ENCODE measurements at regions not wholly inside any gene's neighbourhood (a gene's known extent, or its start where the extent isn't known, plus 50 kb on each side); places are given as distances from the start of the nearest gene placed in this dataset.

- DNase-seq: no peak
- no peaks in the 10 kb centered on the region for H3K36me3 Mint-ChIP-seq
- H3K4me1 Mint-ChIP-seq: no peaks in the 10 kb centered on the region
- no peak overlapping the region for H3K4me3 Mint-ChIP-seq
- H3K27ac Mint-ChIP-seq: no peak overlapping the region
- H3K27me3 Mint-ChIP-seq: peaks cover 0 to 14% (median 5%) of the 10 kb centered on the region in 5 donors
- POLR2A ChIA-PET: no interaction called here
- no peaks in the 10 kb centered on the region for H3K9me3 Mint-ChIP-seq
- no peak for ATAC-seq
Observed at GRCh38 chr15:46301291-46301690, 666.5 kb downstream of the SQOR start.

- Mint-ChIP-seq H3K27ac (no peak overlapping the region), H3K9me3 (no peaks in the 10 kb centered on the region), H3K27me3 (peaks cover 0 to 9% (median 5%) of the 10 kb centered on the region in 5 donors), H3K4me3 (no peak overlapping the region), H3K36me3 (no peaks in the 10 kb centered on the region), H3K4me1 (no peaks in the 10 kb centered on the region)
- POLR2A ChIA-PET: no interaction called here
- DNase-seq (no peak), ATAC-seq (no peak)
Observed at GRCh38 chr15:46301826-46302225, 667.0 kb downstream of the SQOR start.

- no peaks in the 10 kb centered on the region for H3K4me1 Mint-ChIP-seq
- no peak overlapping the region for H3K27ac Mint-ChIP-seq
- H3K4me3 Mint-ChIP-seq: no peak overlapping the region
- POLR2A ChIA-PET: no interaction called here
- no peak for DNase-seq
- no peaks in the 10 kb centered on the region for H3K9me3 Mint-ChIP-seq
- ATAC-seq: no peak
- peaks cover 0 to 9% (median 0%) of the 10 kb centered on the region in 5 donors for H3K27me3 Mint-ChIP-seq
- no peaks in the 10 kb centered on the region for H3K36me3 Mint-ChIP-seq
Observed at GRCh38 chr15:46304321-46304720, 669.5 kb downstream of the SQOR start.

DNA sequence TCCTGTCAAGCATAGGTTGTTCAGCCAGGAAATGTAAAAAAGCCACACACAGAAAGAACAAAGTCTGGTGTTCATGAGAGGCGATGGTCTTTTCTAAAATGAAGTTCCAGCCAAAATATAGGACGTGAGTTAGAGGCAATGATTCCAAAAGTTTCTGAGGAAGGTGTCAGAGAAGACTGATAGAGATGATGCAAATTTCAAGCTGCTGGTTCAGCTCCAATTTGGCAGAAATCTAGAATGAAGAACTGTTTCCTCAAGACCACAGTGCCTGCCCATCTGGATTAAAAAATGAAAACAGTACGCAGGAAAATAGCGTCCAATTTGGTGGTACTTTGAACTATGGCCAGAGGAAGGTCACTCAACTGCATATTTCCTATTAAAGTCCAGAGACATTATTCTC is 672.9 kb downstream of the SQOR start:
- ATAC-seq: no peak
- POLR2A ChIA-PET: no interaction called here
- Mint-ChIP-seq H3K27ac (no peak overlapping the region), H3K4me1 (no peaks in the 10 kb centered on the region), H3K36me3 (no peaks in the 10 kb centered on the region), H3K27me3 (peaks cover 0 to 10% (median 0%) of the 10 kb centered on the region in 5 donors), H3K9me3 (no peaks in the 10 kb centered on the region), H3K4me3 (no peak overlapping the region)
- DNase-seq: no peak

- H3K9me3 Mint-ChIP-seq: no peaks in the 10 kb centered on the region
- H3K4me3 Mint-ChIP-seq: no peak overlapping the region
- peaks cover 0 to 17% (median 0%) of the 10 kb centered on the region in 5 donors for H3K27me3 Mint-ChIP-seq
- ATAC-seq (no peak), DNase-seq (no peak)
- POLR2A ChIA-PET: no interaction called here
- no peaks in the 10 kb centered on the region for H3K36me3 Mint-ChIP-seq
- no peak overlapping the region for H3K27ac Mint-ChIP-seq
- H3K4me1 Mint-ChIP-seq: no peaks in the 10 kb centered on the region
Observed at GRCh38 chr15:46309914-46310313, 675.1 kb downstream of the SQOR start.

DNA sequence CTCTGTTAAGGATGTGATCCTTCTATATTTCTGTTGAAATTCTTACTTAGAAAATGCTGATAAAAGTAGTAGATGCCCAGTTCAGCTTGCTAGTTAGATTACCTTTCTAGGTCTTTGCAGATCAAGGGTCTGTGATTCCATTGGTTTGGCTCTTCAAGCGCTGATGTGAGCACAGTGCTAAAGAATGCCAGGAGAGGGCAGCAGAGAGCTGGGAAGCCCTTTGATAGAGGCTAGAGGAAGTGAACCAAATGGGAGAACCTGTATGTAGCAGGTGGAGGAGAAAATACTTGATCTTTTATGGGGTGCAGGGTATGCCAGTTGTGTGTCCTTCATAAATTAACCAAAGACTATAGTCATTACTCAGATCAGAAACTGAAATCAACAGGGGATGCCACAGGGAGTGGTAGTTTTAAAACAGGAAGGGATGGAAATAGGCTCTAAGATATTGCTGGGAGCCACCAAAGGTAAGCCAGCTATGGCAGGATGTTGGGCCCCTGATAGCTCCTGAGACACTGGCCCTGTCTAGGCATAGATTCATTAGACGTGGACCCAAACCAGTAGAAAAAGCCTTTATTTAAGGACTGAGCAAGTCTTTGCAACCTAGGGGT is 677.4 kb downstream of the SQOR start:
- POLR2A ChIA-PET: no interaction called here
- ATAC-seq (peak; percentile 61 to 71), DNase-seq (peak; percentile 14 to 70 (median 36))
- no peaks in the 10 kb centered on the region for H3K36me3 Mint-ChIP-seq
- H3K4me1 Mint-ChIP-seq: no peaks in the 10 kb centered on the region
- H3K27me3 Mint-ChIP-seq: peaks cover 0 to 16% (median 0%) of the 10 kb centered on the region in 5 donors
- no peaks in the 10 kb centered on the region for H3K9me3 Mint-ChIP-seq
- H3K27ac Mint-ChIP-seq: no peak overlapping the region
- H3K4me3 Mint-ChIP-seq: no peak overlapping the region

DNA sequence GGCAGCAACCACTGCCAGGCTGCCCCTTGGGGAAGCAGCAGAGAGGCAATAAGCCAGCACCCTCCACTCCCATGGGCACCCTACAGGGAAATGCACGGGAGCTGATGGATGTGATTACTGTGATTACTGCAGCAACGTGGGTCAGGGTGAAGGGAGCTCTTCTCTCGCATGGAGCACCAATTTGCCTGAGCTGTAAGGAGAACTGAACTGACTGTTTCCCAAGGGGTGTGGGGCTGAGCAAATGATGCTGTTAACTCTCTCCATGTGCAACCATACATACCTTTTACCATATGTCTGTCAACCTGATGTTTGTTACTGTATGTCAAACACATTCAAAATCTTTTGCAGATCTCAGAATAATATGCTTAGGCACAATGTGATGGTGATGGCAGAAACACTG is 680.6 kb downstream of the SQOR start:
- DNase-seq: no peak
- Mint-ChIP-seq H3K9me3 (no peaks in the 10 kb centered on the region), H3K4me1 (no peaks in the 10 kb centered on the region), H3K4me3 (no peak overlapping the region), H3K27me3 (peaks cover 0 to 8% (median 0%) of the 10 kb centered on the region in 5 donors), H3K36me3 (no peaks in the 10 kb centered on the region), H3K27ac (no peak overlapping the region)
- POLR2A ChIA-PET: no interaction called here
- ATAC-seq: no peak

DNA sequence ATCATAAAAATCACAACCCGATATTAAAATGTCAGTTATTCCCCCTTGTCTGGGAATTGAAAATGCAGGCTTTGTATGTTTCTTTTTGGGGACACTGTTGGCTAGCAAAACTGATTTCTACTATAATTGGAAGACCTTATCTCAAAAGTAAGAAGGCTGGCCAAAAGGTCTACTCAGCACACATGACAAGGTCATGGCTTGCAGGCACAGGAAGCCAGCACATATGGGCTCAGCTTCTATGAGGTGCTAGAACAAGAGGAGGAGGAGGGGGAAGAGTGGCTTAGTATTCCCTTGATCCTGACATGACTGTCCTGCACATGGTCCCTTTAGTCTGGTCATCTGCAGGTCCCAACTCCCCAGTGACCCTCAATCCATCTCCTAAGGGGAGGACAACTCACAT is 681.2 kb downstream of the SQOR start:
- Mint-ChIP-seq H3K4me1 (no peaks in the 10 kb centered on the region), H3K27ac (no peak overlapping the region), H3K9me3 (no peaks in the 10 kb centered on the region), H3K36me3 (no peaks in the 10 kb centered on the region), H3K4me3 (no peak overlapping the region), H3K27me3 (peaks cover 0 to 11% (median 4%) of the 10 kb centered on the region in 5 donors)
- ATAC-seq: no peak
- POLR2A ChIA-PET: no interaction called here
- no peak for DNase-seq

GRCh38 chr15:46317029-46317428 is 682.2 kb downstream of the SQOR start:
- H3K27me3 Mint-ChIP-seq: peaks cover 0 to 11% (median 4%) of the 10 kb centered on the region in 5 donors
- H3K27ac Mint-ChIP-seq: no peak overlapping the region
- POLR2A ChIA-PET: no interaction called here
- H3K4me1 Mint-ChIP-seq: no peaks in the 10 kb centered on the region
- no peak for ATAC-seq
- no peak overlapping the region for H3K4me3 Mint-ChIP-seq
- no peaks in the 10 kb centered on the region for H3K36me3 Mint-ChIP-seq
- no peaks in the 10 kb centered on the region for H3K9me3 Mint-ChIP-seq
- DNase-seq: no peak

- no peaks in the 10 kb centered on the region for H3K36me3 Mint-ChIP-seq
- H3K9me3 Mint-ChIP-seq: no peaks in the 10 kb centered on the region
- ATAC-seq (no peak), DNase-seq (no peak)
- H3K4me1 Mint-ChIP-seq: no peaks in the 10 kb centered on the region
- POLR2A ChIA-PET: no interaction called here
- H3K27me3 Mint-ChIP-seq: peaks cover 0 to 18% (median 3%) of the 10 kb centered on the region in 5 donors
- no peak overlapping the region for H3K4me3 Mint-ChIP-seq
- H3K27ac Mint-ChIP-seq: no peak overlapping the region
Observed at GRCh38 chr15:46322753-46323152, 687.9 kb downstream of the SQOR start.

DNA sequence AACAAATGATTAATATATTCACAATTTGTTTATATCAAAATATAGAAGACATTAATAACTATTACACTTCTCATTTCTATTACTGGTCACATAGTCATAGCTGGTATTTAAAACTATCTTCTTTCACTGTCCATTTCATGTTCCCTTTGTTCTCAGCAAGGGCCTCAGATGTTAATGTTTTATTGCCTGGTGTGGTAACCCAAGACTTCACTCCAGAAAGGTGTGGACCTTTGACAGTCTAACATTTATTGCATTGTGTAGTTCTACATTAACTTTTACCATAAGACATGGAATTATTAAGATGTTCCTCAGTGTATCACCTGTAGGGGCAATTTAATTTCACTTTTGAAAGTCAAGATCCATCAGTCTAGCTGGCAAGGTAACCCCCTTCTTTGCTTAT is 691.3 kb downstream of the SQOR start:
- Mint-ChIP-seq H3K4me1 (no peaks in the 10 kb centered on the region), H3K27me3 (peaks cover 0 to 8% (median 4%) of the 10 kb centered on the region in 5 donors), H3K4me3 (no peak overlapping the region), H3K36me3 (no peaks in the 10 kb centered on the region), H3K9me3 (no peaks in the 10 kb centered on the region), H3K27ac (no peak overlapping the region)
- POLR2A ChIA-PET: no interaction called here
- DNase-seq: no peak
- ATAC-seq: no peak

DNA sequence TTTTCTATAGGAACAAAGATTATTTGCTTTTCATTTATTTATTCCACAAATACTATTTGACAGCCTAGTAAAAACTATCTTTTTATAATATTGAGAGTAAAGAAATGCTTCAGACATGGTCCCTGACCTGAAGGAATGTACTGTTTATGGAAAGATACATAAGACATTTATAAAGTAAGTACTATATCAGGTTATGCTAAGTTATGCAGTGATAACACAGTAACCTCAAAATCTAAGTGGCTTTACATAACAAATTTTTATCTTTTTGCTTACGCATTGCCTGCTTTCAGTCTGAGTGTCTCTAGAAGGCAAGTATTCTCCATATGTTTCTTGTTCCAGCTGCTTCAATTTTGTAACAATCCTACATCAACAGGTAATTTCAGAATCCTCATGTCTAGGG is 694.0 kb downstream of the SQOR start:
- peaks cover 0 to 4% (median 3%) of the 10 kb centered on the region in 5 donors for H3K27me3 Mint-ChIP-seq
- no peaks in the 10 kb centered on the region for H3K36me3 Mint-ChIP-seq
- H3K27ac Mint-ChIP-seq: no peak overlapping the region
- ATAC-seq (no peak), DNase-seq (no peak)
- peaks cover 0 to 3% (median 0%) of the 10 kb centered on the region in 9 donors for H3K9me3 Mint-ChIP-seq
- no peak overlapping the region for H3K4me3 Mint-ChIP-seq
- POLR2A ChIA-PET: no interaction called here
- H3K4me1 Mint-ChIP-seq: no peaks in the 10 kb centered on the region

DNA sequence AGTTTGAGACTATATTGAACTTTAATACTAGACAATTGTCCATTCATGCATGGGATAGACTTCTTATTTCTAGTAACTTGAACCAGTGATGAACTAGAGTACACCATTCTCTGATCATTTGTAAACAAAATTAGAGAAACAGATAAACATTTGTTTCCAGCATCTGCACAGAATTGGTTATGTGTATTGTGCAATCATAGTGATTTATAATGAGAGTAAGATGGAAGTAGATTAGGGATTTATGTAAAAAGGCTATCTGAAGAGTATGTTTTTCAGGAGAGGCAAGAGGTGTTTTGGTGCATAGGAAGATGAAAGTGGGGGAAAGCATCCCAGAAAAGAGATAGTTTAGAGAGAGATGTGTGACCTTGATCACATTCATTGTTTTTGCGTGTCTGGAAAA is 695.0 kb downstream of the SQOR start:
- Mint-ChIP-seq H3K27ac (no peak overlapping the region), H3K4me3 (no peak overlapping the region), H3K9me3 (peaks cover 0 to 3% (median 0%) of the 10 kb centered on the region in 9 donors), H3K4me1 (no peaks in the 10 kb centered on the region), H3K27me3 (peaks cover 0 to 4% (median 3%) of the 10 kb centered on the region in 5 donors), H3K36me3 (no peaks in the 10 kb centered on the region)
- DNase-seq (no peak), ATAC-seq (no peak)
- POLR2A ChIA-PET: no interaction called here

DNA sequence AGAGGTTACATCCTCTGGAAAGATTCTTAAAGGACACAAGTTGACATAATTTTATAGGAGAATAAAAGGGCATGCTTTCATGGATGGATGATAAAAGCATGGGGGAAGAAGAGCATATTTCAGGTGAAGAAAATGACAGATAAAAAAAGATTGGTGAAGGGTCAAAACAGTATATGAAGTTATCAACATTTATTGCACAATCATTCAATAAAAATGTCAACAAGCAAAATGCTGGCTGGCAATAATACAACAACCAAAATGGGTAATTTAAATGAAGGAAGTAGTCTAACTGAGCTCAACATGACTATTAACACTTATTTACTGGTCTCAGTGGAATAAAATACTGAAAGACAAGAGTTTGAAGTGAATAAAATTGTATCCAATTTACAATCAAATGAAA is 696.7 kb downstream of the SQOR start:
- H3K4me3 Mint-ChIP-seq: no peak overlapping the region
- ATAC-seq: no peak
- no peaks in the 10 kb centered on the region for H3K36me3 Mint-ChIP-seq
- POLR2A ChIA-PET: no interaction called here
- peaks cover 0 to 4% (median 0%) of the 10 kb centered on the region in 9 donors for H3K9me3 Mint-ChIP-seq
- no peak for DNase-seq
- no peak overlapping the region for H3K27ac Mint-ChIP-seq
- H3K4me1 Mint-ChIP-seq: no peaks in the 10 kb centered on the region
- peaks cover 0 to 4% (median 3%) of the 10 kb centered on the region in 5 donors for H3K27me3 Mint-ChIP-seq

Data from naive thymus-derived CD8-positive, alpha-beta T cell (primary cell).